Vagina (tissue), 2 donors: ENCODE measurements at regions not wholly inside any gene's neighbourhood (a gene's known extent, or its start where the extent isn't known, plus 50 kb on each side); places are given as distances from the start of the nearest gene placed in this dataset.

Source experiments
- DNase-seq, 2 donors: peaks; one replicate each; pipeline ENCODE4 v3.0.0-alpha.2; 2017; ENCODE audit errors: extremely low spot score in 2 of 2
- H3K27ac ChIP-seq: fragments of 200-600 bp; sonication (generic); one replicate; pipeline ENCODE4 v1.5.1; 2019
- H3K27me3 ChIP-seq: fragments of 200-600 bp; sonication (generic); one replicate; pipeline ENCODE4 v1.5.1; 2019
- H3K36me3 ChIP-seq, 2 donors: fragments of 200-600 bp; sonication (generic); one replicate each; pipeline ENCODE4 v1.5.1; 2017 to 2019
- H3K4me1 ChIP-seq: fragments of 200-600 bp; sonication (generic); one replicate; pipeline ENCODE4 v1.5.1; 2019
- H3K4me3 ChIP-seq, 2 donors: fragments of 200-600 bp; sonication (generic); 1 replicate in 1 of 2; 2 replicates in 1 of 2; pipeline ENCODE4 v1.5.1; 2016 to 2019
- H3K9me3 ChIP-seq: fragments of 200-600 bp; sonication (generic); one replicate; pipeline ENCODE4 v1.5.1; 2019
- CTCF ChIP-seq, 3 experiments: fragments of 450-650 bp in 2 of 3; fragments of 200-600 bp in 1 of 3; sonication (generic) in 1 of 3; IDR thresholded peaks; one replicate each; pipeline ENCODE4 v1.5.1; 2017 to 2019; ENCODE audit warnings: antibody characterized with exemption in 3 of 3, mild to moderate bottlenecking in 2 of 3, moderate library complexity in 2 of 3
- POLR2A ChIP-seq, 2 donors: fragments of 450-650 bp; IDR thresholded peaks; one replicate each; pipeline ENCODE4 v1.6.1; 2017; ENCODE audit warnings: antibody characterized with exemption in 2 of 2, mild to moderate bottlenecking in 2 of 2, moderate library complexity in 2 of 2
- POLR2AphosphoS5 ChIP-seq, 2 donors: sonication (generic); formaldehyde crosslinking; IDR thresholded peaks; one replicate each; pipeline ENCODE4 v1.9.0; 2017; ENCODE audit warnings: antibody characterized with exemption in 2 of 2, mild to moderate bottlenecking in 2 of 2, low read depth in 1 of 2; ENCODE audit not compliant: insufficient read depth in 1 of 2
- intact Hi-C: fragments of 100-400 bp; cut with DNase I; formaldehyde crosslinking; loops from one replicate; pipeline ENCODE4 v1.15.1; 2023

GRCh38 chr15:97459771-97460170 lies 500.7 kb upstream of the ARRDC4 start:
- Histone ChIP-seq H3K27me3 (no peaks in the 10 kb centered on the region), H3K27ac (no peak overlapping the region), H3K4me1 (no peaks in the 10 kb centered on the region), H3K4me3 (no peak overlapping the region), H3K9me3 (no peaks in the 10 kb centered on the region), H3K36me3 (no peaks in the 10 kb centered on the region)
- DNase-seq: no peak
- intact Hi-C loops: loop anchor here (5.0 kb wide), 1 partner anchor 377 kb away; no protein-coding TSS in a partner anchor
- TF ChIP-seq POLR2AphosphoS5 (IDR thresholded peaks at IDR 0.05; ENCODE audit: insufficient read depth in 1 of 2, low read depth in 1 of 2) (no peak), CTCF (IDR thresholded peaks at IDR 0.05) (no peak), POLR2A (IDR thresholded peaks at IDR 0.05) (no peak)

- TF ChIP-seq CTCF (IDR thresholded peaks at IDR 0.05) (no peak), POLR2AphosphoS5 (IDR thresholded peaks at IDR 0.05; ENCODE audit: insufficient read depth in 1 of 2, low read depth in 1 of 2) (no peak), POLR2A (IDR thresholded peaks at IDR 0.05) (no peak)
- H3K27ac ChIP-seq: no peak overlapping the region
- intact Hi-C loops: no loop called here
Measured at GRCh38 chr15:97461226-97461625, 499.3 kb upstream of the ARRDC4 start.

GRCh38 chr15:97463696-97464095 lies 496.8 kb upstream of the ARRDC4 start:
- H3K9me3 ChIP-seq: no peaks in the 10 kb centered on the region
- H3K4me1 ChIP-seq: no peaks in the 10 kb centered on the region
- no peak overlapping the region for H3K4me3 ChIP-seq
- no peaks in the 10 kb centered on the region for H3K36me3 ChIP-seq
- intact Hi-C loops: no loop called here
- TF ChIP-seq POLR2A (IDR thresholded peaks at IDR 0.05): no peak
- TF ChIP-seq POLR2AphosphoS5 (IDR thresholded peaks at IDR 0.05; ENCODE audit: insufficient read depth in 1 of 2, low read depth in 1 of 2): no peak
- no peak for TF ChIP-seq CTCF (IDR thresholded peaks at IDR 0.05)
- H3K27ac ChIP-seq: no peak overlapping the region
- no peaks in the 10 kb centered on the region for H3K27me3 ChIP-seq
- DNase-seq: no peak

More at GRCh38 chr15:97461226-97461625, 499.3 kb upstream of the ARRDC4 start:
- no peak overlapping the region for H3K4me3 ChIP-seq
- no peaks in the 10 kb centered on the region for H3K36me3 ChIP-seq
- H3K9me3 ChIP-seq: no peaks in the 10 kb centered on the region
- DNase-seq: no peak
- H3K4me1 ChIP-seq: no peaks in the 10 kb centered on the region
- no peaks in the 10 kb centered on the region for H3K27me3 ChIP-seq

GRCh38 chr15:97470417-97470816 lies 490.1 kb upstream of the ARRDC4 start:
- Histone ChIP-seq H3K36me3 (no peaks in the 10 kb centered on the region), H3K27ac (no peak overlapping the region)
- TF ChIP-seq CTCF (IDR thresholded peaks at IDR 0.05): no peak
- no peak for TF ChIP-seq POLR2A (IDR thresholded peaks at IDR 0.05)
- no peak for TF ChIP-seq POLR2AphosphoS5 (IDR thresholded peaks at IDR 0.05; ENCODE audit: insufficient read depth in 1 of 2, low read depth in 1 of 2)

GRCh38 chr15:97473627-97474026 lies 486.9 kb upstream of the ARRDC4 start:
- no peaks in the 10 kb centered on the region for H3K27me3 ChIP-seq
- intact Hi-C loops: no loop called here
- H3K4me1 ChIP-seq: no peaks in the 10 kb centered on the region
- DNase-seq: no peak
- H3K36me3 ChIP-seq: no peaks in the 10 kb centered on the region
- H3K27ac ChIP-seq: no peak overlapping the region
- TF ChIP-seq POLR2A (IDR thresholded peaks at IDR 0.05) (no peak), POLR2AphosphoS5 (IDR thresholded peaks at IDR 0.05; ENCODE audit: insufficient read depth in 1 of 2, low read depth in 1 of 2) (no peak), CTCF (IDR thresholded peaks at IDR 0.05) (no peak)
- H3K4me3 ChIP-seq: no peak overlapping the region
- H3K9me3 ChIP-seq: no peaks in the 10 kb centered on the region

More at GRCh38 chr15:97470417-97470816, 490.1 kb upstream of the ARRDC4 start:
- no peaks in the 10 kb centered on the region for H3K27me3 ChIP-seq
- intact Hi-C loops: no loop called here
- DNase-seq: no peak
- H3K4me1 ChIP-seq: no peaks in the 10 kb centered on the region
- no peaks in the 10 kb centered on the region for H3K9me3 ChIP-seq
- H3K4me3 ChIP-seq: no peak overlapping the region
